ENCODE measurements at regions not wholly inside any gene's neighbourhood (a gene's known extent, or its start where the extent isn't known, plus 50 kb on each side); places are given as distances from the start of the nearest gene placed in this dataset.

DNA sequence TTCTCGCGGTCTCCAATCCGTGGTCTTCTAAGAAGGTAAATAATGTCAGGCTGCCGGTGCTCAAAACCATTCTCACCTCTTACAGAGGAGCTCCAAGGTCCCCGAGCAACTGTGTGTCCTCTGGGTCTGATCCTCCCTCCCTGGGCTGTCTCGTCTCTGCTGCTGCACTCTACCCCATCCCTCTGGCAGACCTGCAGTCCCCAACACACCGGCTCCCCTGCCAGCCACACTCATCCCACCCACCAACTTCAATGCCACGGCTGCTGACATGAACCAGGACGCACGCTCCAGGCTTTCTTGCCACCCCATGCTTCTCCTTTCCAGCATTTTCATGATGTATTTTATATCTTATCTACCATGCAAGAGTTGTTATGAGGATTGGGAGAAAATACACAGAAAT lies 559.5 kb upstream of the SALL3 start:
- TF ChIP-seq, protein P1, sequence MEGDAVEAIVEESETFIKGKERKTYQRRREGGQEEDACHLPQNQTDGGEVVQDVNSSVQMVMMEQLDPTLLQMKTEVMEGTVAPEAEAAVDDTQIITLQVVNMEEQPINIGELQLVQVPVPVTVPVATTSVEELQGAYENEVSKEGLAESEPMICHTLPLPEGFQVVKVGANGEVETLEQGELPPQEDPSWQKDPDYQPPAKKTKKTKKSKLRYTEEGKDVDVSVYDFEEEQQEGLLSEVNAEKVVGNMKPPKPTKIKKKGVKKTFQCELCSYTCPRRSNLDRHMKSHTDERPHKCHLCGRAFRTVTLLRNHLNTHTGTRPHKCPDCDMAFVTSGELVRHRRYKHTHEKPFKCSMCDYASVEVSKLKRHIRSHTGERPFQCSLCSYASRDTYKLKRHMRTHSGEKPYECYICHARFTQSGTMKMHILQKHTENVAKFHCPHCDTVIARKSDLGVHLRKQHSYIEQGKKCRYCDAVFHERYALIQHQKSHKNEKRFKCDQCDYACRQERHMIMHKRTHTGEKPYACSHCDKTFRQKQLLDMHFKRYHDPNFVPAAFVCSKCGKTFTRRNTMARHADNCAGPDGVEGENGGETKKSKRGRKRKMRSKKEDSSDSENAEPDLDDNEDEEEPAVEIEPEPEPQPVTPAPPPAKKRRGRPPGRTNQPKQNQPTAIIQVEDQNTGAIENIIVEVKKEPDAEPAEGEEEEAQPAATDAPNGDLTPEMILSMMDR (IDR thresholded peaks at IDR 0.05 in 8 of 11, conservative IDR thresholded peaks at IDR 0.05 in 3 of 11), result no peak
- TF ChIP-seq POLR2A (IDR thresholded peaks at IDR 0.05), result no peak

Measured in spleen (tissue), 7 donors.